Endothelial cell of umbilical vein (primary cell): ENCODE measurements at regions not wholly inside any gene's neighbourhood (a gene's known extent, or its start where the extent isn't known, plus 50 kb on each side); places are given as distances from the start of the nearest gene placed in this dataset.

Experiments
- BruUV-seq: library from RNA; stranded (reverse); fragments of 400-500 nt; replicated peaks from 2 replicates; lab custom pipeline; 2021; lab: Mats Ljungman, UMichigan
- CTCF ChIA-PET: fragments of 300-600, 350-600 bp; sonication (Branson Sonifier 250); formaldehyde crosslinking; loops from one replicate; lab custom pipeline; 2021; ENCODE audit warnings: antibody characterized with exemption, inconsistent platforms; lab: Charles Lee
- POLR2A ChIA-PET: fragments of 300-600, 350-600 bp; sonication (Branson Sonifier 250); formaldehyde crosslinking; loops from one replicate; lab custom pipeline; 2021; ENCODE audit warnings: antibody characterized with exemption, inconsistent platforms; lab: Charles Lee
- DNase-seq: peaks from one replicate; pipeline ENCODE4 v3.0.0-alpha.2; 2011; ENCODE audit warnings: low read depth, low spot score
- FAIRE-seq: peaks from 2 replicates; lab custom pipeline; 2011; peaks lifted over from hg19 to GRCh38; lab: Jason Lieb, UNC
- H2AFZ ChIP-seq: 2 replicates; pipeline ENCODE4 v1.6.0; 2012; ENCODE audit warnings: low read depth, low read length, control low read depth, inconsistent platforms
- H3K27ac ChIP-seq: 2 replicates; pipeline ENCODE4 v1.5.1; 2011; ENCODE audit warnings: low read depth, mild to moderate bottlenecking, control low read depth, low read length, moderate library complexity; ENCODE audit not compliant: insufficient read depth
- H3K27me3 ChIP-seq, 2 experiments: 2 replicates each; pipeline versions ENCODE4 v1.6.0 to v1.6.1; 2011; ENCODE audit warnings: low read length in 2 of 2, mixed read lengths in 1 of 2; ENCODE audit not compliant: control insufficient read depth in 2 of 2, insufficient read depth in 2 of 2
- H3K36me3 ChIP-seq, 2 experiments: 2 replicates in 1 of 2; 3 replicates in 1 of 2; pipeline ENCODE4 v1.5.1; 2011; ENCODE audit warnings: low read length in 2 of 2, mild to moderate bottlenecking in 1 of 2, moderate library complexity in 1 of 2; ENCODE audit not compliant: control insufficient read depth in 2 of 2, insufficient read depth in 2 of 2; ENCODE audit errors: extremely low read depth in 1 of 2
- H3K4me1 ChIP-seq: 3 replicates; pipeline ENCODE4 v1.5.1; 2011; ENCODE audit warnings: mild to moderate bottlenecking, low read length; ENCODE audit not compliant: control insufficient read depth, insufficient read depth; ENCODE audit errors: extremely low read depth
- H3K4me2 ChIP-seq: 2 replicates; pipeline ENCODE4 v1.6.1; 2011; ENCODE audit warnings: low read length, control low read depth, mixed read lengths; ENCODE audit not compliant: insufficient read depth
- H3K4me3 ChIP-seq, 3 experiments: fragments of 200-600 bp in 1 of 3; sonication (generic), shearing (Covaris generic) in 1 of 3; replicated peaks in 1 of 3; 2 replicates each; pipeline ENCODE4 v1.5.1; 2011 to 2016; ENCODE audit warnings: control low read depth in 3 of 3, low read length in 3 of 3, mild to moderate bottlenecking in 2 of 3, inconsistent platforms in 1 of 3, low read depth in 1 of 3, moderate library complexity in 1 of 3; ENCODE audit not compliant: insufficient read depth in 1 of 3
- H3K79me2 ChIP-seq: 2 replicates; pipeline ENCODE4 v1.6.0; 2012; ENCODE audit warnings: low read length, inconsistent platforms; ENCODE audit not compliant: control insufficient read depth, insufficient read depth
- H3K9ac ChIP-seq: replicated peaks from 2 replicates; pipeline ENCODE3; 2011; ENCODE audit warnings: low read length, control low read depth; ENCODE audit not compliant: insufficient read depth; ENCODE audit errors: extremely low read depth
- H3K9me1 ChIP-seq: replicated peaks from 3 replicates; pipeline ENCODE4 v1.6.0; 2011; ENCODE audit warnings: mild to moderate bottlenecking, low read length; ENCODE audit not compliant: control insufficient read depth, insufficient read depth; ENCODE audit errors: extremely low read depth
- H3K9me3 ChIP-seq: replicated peaks from 2 replicates; pipeline ENCODE4 v1.5.1; 2012; ENCODE audit warnings: low read length, inconsistent platforms; ENCODE audit not compliant: control insufficient read depth, insufficient read depth
- H4K20me1 ChIP-seq: replicated peaks from 2 replicates; pipeline ENCODE3; 2011; ENCODE audit warnings: mild to moderate bottlenecking, low read length; ENCODE audit not compliant: control insufficient read depth, insufficient read depth; ENCODE audit errors: extremely low read depth
- CTCF ChIP-seq, 2 donors: IDR thresholded peaks; 1 replicate in 1 of 2; 2 replicates in 1 of 2; pipeline ENCODE4 v1.5.1; 2011; ENCODE audit warnings: low read length in 2 of 2, mild to moderate bottlenecking in 2 of 2, moderate library complexity in 2 of 2, control low read depth in 1 of 2, inconsistent platforms in 1 of 2, low read depth in 1 of 2; ENCODE audit not compliant: insufficient read depth in 1 of 2; ENCODE audit errors: extremely low read depth in 1 of 2
- EZH2 ChIP-seq: IDR thresholded peaks from 2 replicates; pipeline ENCODE4 v1.6.1; 2012; ENCODE audit warnings: borderline replicate concordance, low read depth, mild to moderate bottlenecking, moderate library complexity, low read length, inconsistent platforms; ENCODE audit not compliant: severe bottlenecking
- FOS ChIP-seq: IDR thresholded peaks from 2 replicates; pipeline ENCODE4 v1.6.1; 2011; ENCODE audit warnings: mild to moderate bottlenecking, low read length, moderate library complexity, borderline replicate concordance; ENCODE audit not compliant: insufficient read depth
- GATA2 ChIP-seq: IDR thresholded peaks from 2 replicates; pipeline ENCODE4 v1.7.0; 2011; ENCODE audit warnings: low read depth, mild to moderate bottlenecking, moderate library complexity, mixed read lengths, low read length; ENCODE audit not compliant: insufficient read length, insufficient read depth
- JUN ChIP-seq: IDR thresholded peaks from 2 replicates; pipeline ENCODE4 v1.6.1; 2011; ENCODE audit warnings: borderline replicate concordance, low read depth; ENCODE audit not compliant: insufficient read length, insufficient read depth
- MAX ChIP-seq: IDR thresholded peaks from 2 replicates; pipeline ENCODE4 v1.6.1; 2011; ENCODE audit not compliant: insufficient read depth, insufficient read length
- MYC ChIP-seq: IDR thresholded peaks from one replicate; pipeline ENCODE4 v1.6.1; 2011; ENCODE audit warnings: mild to moderate bottlenecking, low read depth, low read length
- POLR2AphosphoS5 ChIP-seq: IDR thresholded peaks from 2 replicates; pipeline ENCODE4 v1.6.1; 2012; ENCODE audit warnings: low read depth, mild to moderate bottlenecking, control low read depth, low read length, moderate library complexity; ENCODE audit not compliant: insufficient read depth
- dilution Hi-C: fragments of 300-500 bp; cut with MboI; formaldehyde crosslinking; loops from one replicate; pipeline ENCODE4 v1.15.0; 2019; ENCODE audit warnings: low sequenced_read_pairs; ENCODE audit not compliant: extremely low pct_ligation_motif_present
- intact Hi-C: fragments of 100-400 bp; cut with micrococcal nuclease; formaldehyde crosslinking; loops from one replicate; pipeline ENCODE4 v1.10.0; 2022

- no peak for FAIRE-seq
- Histone ChIP-seq H2AFZ (no peak overlapping the region), H3K4me1 (no peaks in the 10 kb centered on the region), H3K4me2 (no peak overlapping the region), H3K27ac (no peak overlapping the region), H3K4me3 (no peak overlapping the region), H3K9me1 (no peaks in the 10 kb centered on the region), H3K9me3 (no peaks in the 10 kb centered on the region), H3K9ac (no peak overlapping the region), H4K20me1 (no peaks in the 10 kb centered on the region), H3K27me3 (no peaks in the 10 kb centered on the region), H3K79me2 (no peaks in the 10 kb centered on the region), H3K36me3 (no peaks in the 10 kb centered on the region)
- POLR2A ChIA-PET, result no interaction called here
- CTCF ChIA-PET, result no interaction called here
- no TSS peak for BruUV-seq
- DNase-seq, result no peak
- dilution Hi-C loops (no loop called here), intact Hi-C loops (no loop called here)
- no peak for TF ChIP-seq JUN
- no peak for TF ChIP-seq MYC
- no peak for TF ChIP-seq POLR2AphosphoS5
- no peak for TF ChIP-seq MAX
- TF ChIP-seq CTCF (IDR thresholded peaks at IDR 0.05; ENCODE audit: extremely low read depth in 1 of 2, insufficient read depth in 1 of 2, low read depth in 1 of 2, low read length in 2 of 2), result no peak
- TF ChIP-seq EZH2, result no peak
- TF ChIP-seq FOS, result no peak
- no peak for TF ChIP-seq GATA2
Measured at GRCh38 chr10:64067859-64068258, 546.7 kb downstream of the REEP3 start.
